GM19240 (cell line): ENCODE measurements at regions not wholly inside any gene's neighbourhood (a gene's known extent, or its start where the extent isn't known, plus 50 kb on each side); places are given as distances from the start of the nearest gene placed in this dataset.
"Not testable (repeated sequence)": the region's sequence is repeated elsewhere in the genome, so short reads cannot be mapped to it uniquely, and the experiment has no call there.

ENCODE experiments used
- DNase-seq: peaks from one replicate; pipeline ENCODE4 v3.0.0; 2011; ENCODE audit warnings: low spot score; ENCODE audit not compliant: insufficient read length

- DNase-seq: no peak
Measured at GRCh38 chr15:79602731-79603130, 170.6 kb downstream of the MINAR1 start.

- DNase-seq: no peak
Measured at GRCh38 chr15:79606831-79607355, 174.8 kb downstream of the MINAR1 start.

DNA sequence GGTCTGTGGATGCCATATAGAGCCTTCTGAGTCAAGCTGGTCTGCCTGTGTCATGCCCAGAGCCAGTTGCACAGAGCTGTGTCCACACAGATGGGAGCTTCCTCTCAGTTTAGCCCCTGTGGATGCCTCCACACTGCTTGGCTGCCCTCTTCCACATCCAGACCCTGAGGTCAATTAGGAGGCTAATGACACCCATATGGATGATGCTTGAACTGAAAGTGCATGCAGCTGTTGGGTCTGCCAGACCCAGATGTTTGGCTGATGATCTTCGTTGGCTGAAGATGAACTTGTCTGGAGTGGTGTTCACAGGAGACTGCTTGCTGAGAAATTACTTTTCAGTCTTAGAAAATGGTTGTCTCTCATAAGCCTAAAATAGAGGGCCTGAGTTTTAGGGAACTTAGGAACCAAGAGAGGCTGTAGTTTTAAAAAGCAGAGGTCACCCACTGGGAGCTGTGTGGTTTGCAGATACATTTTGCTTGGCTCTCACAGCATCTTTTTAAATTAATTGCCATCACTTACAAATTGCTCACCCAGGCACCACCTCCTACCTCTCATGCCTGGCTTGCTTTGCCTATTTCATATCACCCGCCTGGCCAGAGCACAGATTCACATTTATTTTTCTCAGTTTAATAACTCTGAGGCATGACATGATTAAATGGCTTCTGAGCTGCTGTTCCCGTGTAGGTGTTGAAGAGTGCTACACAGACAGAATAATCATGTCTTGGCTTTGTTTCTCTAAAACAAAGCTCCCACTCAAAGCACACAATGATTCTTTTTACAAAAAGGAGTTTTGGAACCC lies 176.1 kb downstream of the MINAR1 start:
- DNase-seq: no peak

DNA sequence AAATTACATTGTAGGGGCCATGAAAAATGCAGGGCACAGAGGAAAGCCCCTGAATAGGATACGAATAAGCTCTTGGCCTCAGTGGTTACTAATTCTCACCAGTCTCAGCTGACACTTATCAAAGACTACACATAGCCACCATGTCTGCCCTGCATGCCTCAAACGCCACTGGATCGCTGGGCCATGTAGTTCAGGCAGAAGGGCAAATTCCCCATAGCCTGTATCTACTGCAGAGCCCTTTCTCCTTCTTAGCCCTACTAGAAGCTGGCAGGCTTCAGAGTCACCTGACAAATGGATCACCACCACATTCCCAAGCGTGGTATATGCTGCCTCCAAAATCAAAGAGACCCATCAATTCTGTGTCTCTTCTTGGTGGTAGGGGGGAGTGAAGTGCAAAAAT lies 177.4 kb downstream of the MINAR1 start:
- DNase-seq: no peak

GRCh38 chr15:79610021-79610420 lies 177.9 kb downstream of the MINAR1 start:
- DNase-seq: no peak

GRCh38 chr15:79615754-79616153 lies 183.6 kb downstream of the MINAR1 start:
- DNase-seq: no peak

GRCh38 chr15:79617071-79617470 lies 184.9 kb downstream of the MINAR1 start:
- no peak for DNase-seq

GRCh38 chr15:79620112-79620857 lies 188.1 kb downstream of the MINAR1 start:
- no peak for DNase-seq

DNA sequence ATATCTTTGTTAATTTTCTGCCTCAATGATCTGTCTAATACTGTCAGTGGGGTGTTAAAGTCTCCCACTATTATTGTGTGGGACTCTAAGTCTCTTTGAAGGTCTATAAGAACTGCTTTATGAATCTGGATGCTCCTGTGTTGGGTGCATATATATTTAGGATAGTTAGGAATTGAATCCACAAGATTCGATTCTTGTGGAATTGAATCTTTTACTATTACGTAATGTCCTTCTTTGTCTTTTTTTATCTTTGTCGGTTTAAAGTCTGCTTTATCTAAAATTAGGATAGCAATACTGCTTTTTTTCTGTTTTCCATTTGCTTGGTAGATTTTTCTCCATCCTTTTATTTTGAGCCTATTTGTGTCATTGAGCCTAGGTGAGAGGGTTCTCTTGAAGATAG lies 189.7 kb downstream of the MINAR1 start:
- not testable (repeated sequence) for DNase-seq

- no peak for DNase-seq
Measured at GRCh38 chr15:79623488-79623887, 191.4 kb downstream of the MINAR1 start.

DNA sequence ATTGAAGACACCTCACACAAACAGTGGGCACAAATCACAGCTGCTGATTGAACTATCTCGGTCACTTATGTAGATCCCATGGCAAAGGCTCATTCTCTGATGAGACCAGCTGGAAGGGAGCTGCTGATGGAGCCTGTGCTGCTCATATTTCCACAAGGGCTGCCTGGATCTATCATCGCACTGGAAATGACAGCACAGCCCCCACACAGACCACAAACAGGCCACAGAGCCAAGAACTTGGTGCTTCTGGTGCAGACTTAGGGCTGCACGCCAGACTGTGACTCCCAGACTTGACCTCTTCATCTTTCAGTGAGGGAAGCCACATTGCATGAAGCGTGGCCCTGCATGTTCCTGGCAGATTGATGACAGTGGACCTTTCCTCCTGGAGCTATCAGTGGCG lies 197.6 kb downstream of the MINAR1 start:
- DNase-seq: no peak

GRCh38 chr15:79632457-79632856 lies 200.3 kb downstream of the MINAR1 start:
- DNase-seq: no peak

DNA sequence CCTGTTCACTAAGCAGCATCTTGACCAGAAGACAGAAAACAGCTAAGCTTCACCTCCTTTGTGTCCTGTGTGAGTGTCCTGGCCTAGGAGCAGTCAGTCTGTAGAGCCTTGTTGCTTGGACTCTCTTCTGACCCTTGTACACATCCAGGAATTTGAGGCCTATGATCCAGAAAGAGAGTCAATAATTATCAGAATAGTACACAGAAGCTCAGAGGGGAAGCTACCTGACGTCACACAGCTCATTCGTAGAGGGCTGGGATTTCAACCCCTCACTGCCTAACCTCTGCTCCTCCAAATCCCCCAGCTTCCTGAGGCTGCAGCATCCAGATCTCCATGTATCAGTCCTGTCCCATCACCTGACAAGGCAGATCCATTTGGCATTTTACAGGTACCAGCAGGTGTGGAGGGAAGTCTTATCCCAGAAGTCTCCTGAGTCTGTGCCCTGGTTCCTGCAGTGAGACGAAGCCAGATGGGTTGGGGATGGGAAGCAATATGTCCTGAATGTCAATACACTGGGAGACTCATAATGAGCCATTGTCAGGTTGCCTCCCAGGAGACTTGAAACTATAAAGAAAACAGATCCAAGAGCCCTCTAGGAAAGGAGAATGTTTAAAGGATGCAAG lies 203.1 kb downstream of the MINAR1 start:
- no peak for DNase-seq

GRCh38 chr15:79635897-79636561 lies 203.9 kb downstream of the MINAR1 start:
- DNase-seq: no peak

- no peak for DNase-seq
Measured at GRCh38 chr15:79640206-79640605, 208.1 kb downstream of the MINAR1 start.

- DNase-seq: no peak
Measured at GRCh38 chr15:79641841-79642240, 209.7 kb downstream of the MINAR1 start.

- DNase-seq: no peak
Measured at GRCh38 chr15:79643393-79643792, 211.3 kb downstream of the MINAR1 start.

DNA sequence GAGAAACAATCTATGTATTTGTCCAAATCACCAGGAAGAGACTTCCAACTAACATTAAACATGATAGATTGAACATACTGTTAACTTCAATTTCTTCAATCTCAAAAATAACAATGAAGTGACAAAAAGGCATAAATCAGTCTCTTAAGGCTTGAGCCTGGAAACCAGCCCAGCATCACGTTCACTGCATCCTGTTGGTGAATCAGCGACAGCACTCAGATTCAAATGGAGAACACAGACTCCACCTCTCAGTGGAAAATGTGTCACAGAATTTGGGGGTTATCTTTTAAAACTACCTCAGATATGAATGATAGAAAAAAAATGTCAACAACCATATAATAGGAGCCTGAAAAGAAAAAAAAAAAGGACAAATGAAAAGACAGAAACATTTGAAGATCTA lies 212.0 kb downstream of the MINAR1 start:
- DNase-seq: no peak

- not testable (repeated sequence) for DNase-seq
Measured at GRCh38 chr15:79652972-79653371, 220.8 kb downstream of the MINAR1 start.

- no peak for DNase-seq
Measured at GRCh38 chr15:79653533-79653932, 221.4 kb downstream of the MINAR1 start.

DNA sequence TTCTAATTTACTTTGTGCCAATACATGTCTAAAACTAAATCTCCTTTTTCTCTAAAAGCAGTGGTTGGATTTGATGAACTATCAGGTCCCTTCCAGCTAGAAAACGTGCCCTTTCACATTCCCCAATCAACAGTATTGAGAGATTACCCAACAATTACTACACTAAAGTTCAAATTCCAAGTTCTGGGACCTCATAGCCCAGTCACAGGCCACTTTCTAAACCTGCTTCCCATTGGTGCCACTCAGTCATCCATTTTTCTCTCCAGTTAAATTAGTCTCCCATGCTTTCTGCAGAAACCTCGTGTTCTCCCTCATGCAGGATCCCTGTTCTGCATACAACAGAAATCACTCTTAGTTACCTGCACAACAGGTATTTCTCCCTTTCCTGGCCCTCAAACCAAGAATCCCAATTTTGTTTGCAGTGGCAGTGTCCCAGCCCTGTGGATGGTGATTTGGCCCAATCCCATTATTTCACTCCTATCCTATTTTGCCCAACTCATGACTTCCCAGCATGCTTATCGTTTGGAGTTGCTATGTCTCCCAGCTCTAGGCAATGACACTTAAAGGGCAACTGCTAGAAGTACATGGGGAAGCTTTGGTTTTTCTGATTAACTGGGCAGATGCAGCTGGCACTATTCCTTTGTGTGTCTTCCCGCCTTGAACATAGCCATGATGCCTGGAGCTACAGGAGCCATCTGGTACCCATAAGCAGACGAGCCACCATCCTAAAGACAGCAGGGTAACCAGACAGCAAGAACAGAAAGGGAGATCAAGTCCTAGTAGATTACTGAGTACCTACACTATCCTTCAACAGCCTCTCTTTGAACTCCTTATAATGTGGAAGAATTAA lies 224.2 kb downstream of the MINAR1 start:
- no peak for DNase-seq
